HG02970 (cell line): ENCODE measurements at regions not wholly inside any gene's neighbourhood (a gene's known extent, or its start where the extent isn't known, plus 50 kb on each side); places are given as distances from the start of the nearest gene placed in this dataset.

Experiments used
- ATAC-seq: cut with Tn5 transposase; IDR thresholded peaks from one replicate; pipeline ENCODE4 v1.9.1; 2021; ENCODE audit warnings: mild to moderate bottlenecking, moderate library complexity, moderate number of reproducible peaks; ENCODE audit not compliant: unreplicated experiment, low FRiP score

DNA sequence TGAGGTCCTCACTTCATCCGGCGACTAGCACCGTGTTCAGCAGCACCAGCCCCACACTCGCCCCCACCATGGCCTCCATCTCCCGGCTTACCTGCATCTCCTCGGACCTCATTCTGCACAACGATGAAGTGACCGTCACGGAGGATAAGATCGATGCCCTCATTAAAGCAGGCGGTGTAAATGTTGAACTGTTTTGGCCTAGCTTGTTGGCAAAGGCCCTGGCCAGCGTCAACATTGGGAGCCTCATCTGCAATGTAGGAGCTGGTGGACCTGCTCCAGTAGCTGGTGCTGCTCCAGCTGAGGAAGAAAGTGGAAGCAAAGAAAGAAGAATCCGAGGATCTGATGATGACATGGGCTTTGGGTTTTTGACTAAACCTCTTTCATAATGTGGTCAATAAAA is 70.5 kb upstream of the MYCN start:
- ATAC-seq: no peak

DNA sequence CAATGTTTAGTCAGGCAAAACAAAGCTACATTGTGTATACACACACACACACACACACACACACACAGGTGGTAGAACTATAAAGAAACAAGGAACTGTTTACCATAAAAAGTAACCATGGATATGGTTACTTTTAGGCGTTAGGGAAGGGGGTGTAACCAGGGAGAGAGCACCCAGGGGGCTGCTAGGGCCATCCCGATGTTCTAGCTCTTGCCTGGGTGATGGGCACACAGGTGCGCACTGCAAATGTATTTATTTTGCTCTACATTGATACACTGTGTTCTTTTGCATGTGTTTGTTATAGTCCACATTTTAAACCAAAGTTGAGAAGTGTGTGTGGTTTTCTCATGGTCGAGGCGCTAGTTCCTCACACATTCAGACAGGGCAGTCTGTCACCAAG is 69.8 kb upstream of the MYCN start:
- no peak for ATAC-seq

DNA sequence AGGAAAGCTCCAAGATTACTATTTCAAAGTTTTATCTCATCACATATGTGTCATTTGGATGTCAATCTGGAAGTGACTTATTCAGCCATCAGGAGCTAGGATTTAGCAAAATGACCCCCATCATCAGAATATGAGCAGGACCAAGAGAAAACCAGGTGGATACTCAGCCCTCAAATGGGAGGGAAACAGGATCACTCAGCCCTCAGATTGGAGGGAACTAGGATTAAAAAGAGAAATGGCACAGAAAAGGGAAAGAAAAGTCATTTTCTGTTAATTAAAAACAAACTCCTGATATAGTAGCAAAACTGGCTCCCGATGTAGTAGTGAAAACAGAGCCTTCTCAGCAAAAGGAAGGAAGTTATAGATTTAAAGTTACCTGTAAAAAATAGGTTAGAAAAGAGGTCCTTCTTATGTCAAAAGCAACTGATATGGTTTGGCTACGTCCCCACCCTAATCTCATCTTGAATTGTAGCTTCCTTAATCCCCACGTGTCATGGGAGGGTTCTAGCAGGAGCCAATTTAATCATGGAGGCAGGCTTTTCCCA is 69.0 kb upstream of the MYCN start:
- ATAC-seq: no peak

DNA sequence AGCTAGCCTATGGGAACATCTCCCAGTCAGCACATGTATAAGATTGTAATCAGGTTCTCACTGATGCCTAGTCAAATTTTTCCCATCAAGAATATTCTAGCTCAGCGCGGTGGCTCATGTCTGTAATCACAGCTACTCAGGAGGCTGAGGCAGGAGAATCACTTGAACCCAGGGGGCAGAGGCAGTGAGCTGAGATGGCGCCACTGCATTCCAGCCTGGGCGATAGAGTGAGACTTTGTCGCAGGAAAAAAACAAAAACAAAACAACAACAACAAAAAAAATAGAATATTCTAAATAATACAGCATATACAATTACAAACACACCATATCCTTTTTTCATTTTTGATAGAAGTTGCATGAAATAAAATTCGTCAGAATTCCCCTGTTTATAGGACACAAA is 67.5 kb upstream of the MYCN start:
- no peak for ATAC-seq

DNA sequence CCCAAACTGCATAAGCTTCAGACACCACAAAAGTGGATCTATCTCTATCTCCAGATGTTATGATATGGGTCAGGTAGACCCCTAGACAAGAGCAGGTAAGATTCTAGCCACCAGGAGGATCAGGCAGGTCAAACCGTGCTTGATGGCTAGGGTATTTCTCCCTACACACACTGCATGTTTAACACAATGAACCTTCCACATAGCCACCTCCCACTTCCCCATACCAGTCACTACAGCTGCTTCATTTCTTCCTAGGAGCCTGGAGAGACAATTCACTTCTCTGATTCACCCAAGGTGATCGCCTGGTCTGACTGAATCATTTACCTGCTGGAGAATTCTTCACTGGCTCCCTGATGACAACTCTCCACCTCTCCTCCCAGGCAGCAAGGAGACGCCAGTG is 66.0 kb upstream of the MYCN start:
- ATAC-seq: no peak

DNA sequence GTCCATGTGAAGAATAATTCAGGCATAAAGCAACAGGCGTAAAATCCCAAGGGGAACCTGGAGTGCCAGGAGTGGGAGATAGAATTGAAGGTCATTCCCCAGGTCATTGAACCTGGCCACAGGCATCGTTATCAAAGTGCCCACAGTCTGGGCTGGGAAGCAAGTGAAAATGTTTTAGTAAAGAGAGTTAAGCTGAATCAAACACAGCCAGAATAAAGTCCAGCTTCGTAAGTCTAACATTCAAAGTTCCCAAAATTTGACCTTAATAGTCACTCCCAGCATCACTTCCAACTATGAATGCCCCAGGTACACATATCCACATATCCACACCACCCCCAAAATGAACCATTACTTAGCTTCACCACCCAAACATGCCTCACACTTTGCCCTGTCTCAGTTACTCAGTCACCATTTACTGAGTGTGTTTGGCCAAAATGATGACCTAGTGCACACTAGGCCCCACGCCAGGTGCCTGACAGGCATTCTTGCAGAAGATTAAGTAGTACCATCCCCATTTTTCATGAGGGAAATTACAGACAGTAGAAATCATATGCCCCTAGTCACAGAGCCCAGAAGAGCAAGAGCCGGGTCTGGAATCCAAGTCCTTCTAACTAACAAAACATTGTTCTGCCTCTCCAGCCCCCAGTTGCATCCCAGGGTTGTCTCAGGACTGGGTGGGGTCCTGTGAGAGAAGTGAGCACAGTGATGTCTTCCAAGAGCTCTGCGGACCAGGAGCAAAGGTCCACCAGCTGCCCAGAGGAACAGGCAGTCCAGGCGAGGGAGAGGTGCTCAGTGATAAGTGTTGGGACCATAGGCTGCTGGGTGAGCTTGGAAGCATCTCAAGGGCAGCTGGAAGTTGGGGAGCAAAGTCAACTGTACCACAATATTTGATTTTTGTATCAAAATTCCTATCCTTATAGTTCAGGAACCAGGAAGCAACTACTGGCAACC is 65.2 kb upstream of the MYCN start:
- no peak for ATAC-seq

DNA sequence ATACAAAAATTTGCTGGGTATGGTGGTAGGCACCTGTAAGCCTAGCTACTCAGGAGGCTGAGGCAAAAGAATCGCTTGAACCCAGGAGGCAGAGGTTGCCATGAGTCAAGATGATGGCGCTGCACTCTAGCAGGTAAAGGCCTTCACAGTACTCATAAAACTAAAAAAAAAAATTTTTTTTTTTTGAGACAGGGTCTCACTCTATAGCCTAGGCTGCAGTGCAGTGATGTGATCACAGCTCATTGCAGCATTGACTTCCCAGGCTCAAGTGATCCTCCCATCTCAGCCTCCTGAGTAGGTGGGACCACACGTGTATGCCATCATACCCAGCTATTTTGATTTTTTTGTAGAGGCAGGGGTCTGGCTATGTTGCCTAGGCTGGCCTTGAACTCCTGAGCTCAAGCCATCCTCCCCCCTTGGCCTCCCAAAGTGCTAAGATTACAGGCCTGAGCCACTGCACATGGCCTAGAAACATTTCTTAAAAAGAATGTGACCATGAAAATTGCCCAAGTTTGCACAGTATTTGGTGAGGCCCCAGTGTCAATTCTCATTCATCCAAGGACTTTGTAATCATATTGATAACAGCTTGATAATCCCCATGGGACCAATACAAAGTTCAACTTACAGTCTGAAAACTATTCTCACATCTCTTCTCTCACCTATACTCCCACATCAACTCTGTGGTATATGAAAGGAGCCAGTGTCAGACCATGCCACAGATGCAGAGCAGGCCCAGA is 64.2 kb upstream of the MYCN start:
- ATAC-seq: no peak

DNA sequence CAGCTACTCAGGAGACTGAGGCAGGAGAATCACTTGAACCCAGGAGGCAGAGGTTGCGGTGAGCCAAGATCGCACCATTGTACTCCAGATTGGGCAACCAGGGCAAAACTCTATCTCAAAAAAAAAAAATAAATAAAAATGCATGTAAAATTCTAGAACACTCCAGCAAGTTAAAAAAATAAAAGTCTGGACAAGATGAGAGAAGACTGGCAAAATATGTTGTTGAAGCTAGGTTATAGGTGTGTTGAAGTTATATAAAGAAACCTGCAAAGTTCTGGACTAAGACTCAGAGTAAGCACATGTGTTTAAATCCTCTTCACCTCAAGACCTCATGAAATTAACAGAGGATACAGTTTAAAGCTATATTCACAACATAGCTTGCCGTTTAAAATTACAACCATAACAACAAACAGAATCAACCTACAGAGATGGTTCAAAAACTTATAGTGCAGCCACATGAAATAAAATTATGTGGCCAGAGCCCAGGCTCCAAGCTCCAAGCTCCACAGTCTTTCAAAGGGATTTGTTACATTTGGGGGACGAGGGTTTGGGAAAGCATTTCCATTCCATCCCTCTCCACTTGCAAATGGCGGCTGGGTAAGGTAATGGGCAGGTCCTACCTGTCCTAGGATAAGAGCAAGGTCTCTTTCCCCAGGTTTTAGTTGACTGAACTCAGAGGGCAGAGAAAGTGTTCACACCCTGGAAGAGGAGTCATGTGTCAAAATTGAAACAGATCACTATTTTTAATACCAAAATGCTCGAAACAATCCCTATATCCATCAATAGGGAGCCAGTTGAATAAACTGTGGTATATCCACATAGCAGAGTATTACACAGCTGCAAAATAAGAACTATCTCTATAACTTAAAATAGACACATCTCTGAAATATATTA is 59.9 kb upstream of the MYCN start:
- ATAC-seq: no peak

DNA sequence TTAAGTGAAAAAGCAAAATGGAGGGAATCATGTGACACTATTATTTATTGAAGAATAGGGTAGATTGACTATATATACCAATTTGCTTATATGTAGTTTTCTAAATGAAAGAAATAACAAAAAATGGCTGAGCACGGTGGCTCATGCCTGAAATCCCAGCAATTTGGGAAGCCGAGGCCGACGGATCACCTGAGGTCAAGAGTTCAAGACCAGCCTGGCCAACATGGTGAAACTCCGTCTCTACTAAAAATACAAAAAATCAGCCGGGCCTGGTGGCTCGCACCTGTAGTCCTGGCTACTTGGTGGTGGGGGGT is 59.3 kb upstream of the MYCN start:
- no peak for ATAC-seq

DNA sequence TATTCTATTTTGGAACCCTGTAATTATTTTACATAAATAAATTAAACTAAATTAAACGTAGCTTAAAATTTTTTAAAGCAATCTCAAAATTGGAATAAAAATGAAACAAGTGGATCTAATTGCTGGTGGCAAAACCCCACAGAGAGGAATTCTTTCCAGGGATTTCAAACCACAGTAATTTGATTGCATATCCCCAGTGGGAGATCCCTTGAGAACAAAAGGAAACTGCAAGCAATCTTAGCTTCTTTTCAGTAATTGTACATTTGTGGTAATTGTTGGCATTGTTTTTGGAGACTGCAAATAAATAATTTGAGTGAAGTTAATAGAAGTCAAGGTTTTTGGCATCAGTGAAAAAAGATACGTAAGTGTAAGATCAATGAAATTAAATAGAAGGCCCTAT is 58.7 kb upstream of the MYCN start:
- ATAC-seq: no peak

DNA sequence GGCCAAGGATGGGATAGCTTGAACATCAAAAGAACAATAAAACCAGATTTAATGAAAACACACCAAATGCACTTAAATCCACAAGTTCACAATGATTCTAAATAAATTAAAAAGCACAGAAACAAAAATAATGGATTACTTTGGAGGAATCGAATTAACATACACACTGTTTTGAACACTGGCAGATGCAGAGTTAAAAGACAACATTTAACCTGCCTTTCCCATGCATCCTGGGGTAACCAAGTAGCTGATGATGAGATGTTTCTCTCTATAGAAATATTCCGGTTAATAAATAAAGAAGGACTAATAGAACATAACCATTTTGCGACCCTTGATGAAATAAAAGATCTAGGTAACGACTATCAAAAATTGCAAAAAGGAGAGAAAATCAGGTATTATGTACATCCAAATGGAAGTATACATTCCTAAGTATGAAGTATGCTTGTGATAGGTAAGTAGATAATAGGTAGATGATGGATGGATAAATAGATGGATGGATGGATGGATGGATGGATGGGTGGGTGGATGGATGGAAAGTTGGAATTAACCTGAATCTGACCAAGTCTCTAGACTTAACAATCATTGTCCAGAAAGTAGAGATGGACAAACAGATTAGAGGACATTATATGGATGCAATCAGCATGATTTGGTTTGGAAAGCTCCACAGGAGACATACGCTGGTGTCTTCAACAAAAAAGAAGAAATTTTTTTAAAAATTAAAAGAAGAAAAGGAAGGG is 57.4 kb upstream of the MYCN start:
- no peak for ATAC-seq

DNA sequence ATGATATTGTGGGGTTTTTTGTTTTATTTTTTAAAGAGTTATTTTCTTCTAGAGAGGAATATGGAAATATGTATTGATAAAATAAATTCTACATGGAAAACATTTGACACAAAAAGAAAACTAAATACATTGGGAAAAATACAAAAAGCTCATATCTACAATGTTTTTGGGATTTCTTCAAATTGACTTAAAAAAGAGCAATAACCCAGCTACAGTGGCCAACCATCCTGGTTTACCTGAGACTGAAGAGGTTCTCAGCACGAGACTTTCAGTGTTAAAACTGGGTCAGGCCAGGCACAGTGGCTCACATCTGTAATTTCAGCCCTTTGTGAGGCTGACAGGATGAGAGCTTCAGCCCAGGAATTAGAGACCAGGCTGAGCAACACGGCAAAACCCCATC is 56.7 kb upstream of the MYCN start:
- ATAC-seq: no peak

DNA sequence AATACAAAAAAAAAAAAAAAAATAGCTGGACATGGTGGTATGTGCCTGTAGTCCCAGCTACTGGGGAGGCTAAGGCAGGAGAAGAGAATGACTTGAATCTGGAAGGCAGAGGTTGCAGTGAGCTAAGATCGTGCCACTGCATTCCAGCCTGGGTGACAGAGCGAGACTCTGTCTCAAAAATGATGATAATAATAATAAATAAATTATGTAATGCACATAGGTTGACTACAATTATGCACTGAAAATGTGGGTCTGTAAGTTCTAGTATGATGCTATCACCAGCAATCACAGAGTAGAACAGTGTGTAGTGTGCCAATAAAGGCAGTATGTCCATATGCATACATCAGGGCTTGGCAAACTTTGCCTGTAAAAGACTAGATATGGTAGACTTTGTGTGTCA is 55.6 kb upstream of the MYCN start:
- ATAC-seq: no peak

DNA sequence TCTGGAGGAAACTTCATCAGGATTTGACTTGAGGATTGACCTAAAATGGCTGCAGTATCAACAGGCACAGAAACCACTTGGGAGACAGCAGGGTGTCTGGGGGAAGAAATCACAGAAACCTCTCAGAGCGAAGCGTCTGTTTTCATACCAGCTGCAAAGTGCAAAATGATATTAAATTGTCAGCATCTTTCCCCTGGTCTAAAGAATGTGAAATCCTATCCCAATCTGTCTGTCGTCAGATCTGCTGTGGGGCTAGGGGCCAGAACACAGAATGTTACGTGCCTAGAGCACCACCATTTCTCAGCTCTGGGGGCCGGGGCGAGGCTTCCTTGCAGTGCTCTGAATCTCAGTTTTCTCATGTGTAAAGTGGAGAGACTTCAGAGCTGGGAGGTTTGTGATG is 54.1 kb upstream of the MYCN start:
- no peak for ATAC-seq

DNA sequence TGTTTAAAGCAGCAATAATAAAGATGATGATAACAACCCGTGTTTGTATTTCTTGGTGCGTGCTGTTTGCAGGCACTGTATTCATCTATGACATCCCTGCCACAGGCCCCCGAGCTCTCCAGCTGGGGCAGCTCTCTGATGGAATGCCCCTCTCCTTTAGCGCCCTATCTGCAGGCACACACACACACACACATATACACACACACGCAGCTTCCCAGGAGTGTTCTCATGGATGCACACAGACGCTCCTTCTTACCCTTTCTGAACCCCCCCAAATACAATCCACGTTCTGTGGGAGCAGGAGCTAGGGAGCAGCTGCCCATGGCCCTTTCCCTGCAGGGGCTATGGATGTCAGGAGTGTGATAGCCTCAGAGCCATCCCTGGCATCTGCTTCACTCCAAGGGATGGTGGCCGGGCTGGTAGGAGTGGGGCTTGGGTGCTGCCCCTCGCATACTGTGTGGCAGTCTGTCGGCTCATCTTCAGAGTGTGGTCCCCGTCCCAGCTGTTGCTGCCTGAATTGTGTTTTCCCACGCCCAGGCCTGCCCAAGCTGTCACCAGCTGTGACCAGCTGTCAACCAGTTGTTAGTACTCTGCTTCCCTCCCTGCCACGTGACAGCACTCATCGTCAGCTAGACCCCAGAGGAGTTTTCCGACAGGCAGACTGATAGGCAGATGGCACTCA is 50.8 kb upstream of the MYCN start:
- no peak for ATAC-seq

DNA sequence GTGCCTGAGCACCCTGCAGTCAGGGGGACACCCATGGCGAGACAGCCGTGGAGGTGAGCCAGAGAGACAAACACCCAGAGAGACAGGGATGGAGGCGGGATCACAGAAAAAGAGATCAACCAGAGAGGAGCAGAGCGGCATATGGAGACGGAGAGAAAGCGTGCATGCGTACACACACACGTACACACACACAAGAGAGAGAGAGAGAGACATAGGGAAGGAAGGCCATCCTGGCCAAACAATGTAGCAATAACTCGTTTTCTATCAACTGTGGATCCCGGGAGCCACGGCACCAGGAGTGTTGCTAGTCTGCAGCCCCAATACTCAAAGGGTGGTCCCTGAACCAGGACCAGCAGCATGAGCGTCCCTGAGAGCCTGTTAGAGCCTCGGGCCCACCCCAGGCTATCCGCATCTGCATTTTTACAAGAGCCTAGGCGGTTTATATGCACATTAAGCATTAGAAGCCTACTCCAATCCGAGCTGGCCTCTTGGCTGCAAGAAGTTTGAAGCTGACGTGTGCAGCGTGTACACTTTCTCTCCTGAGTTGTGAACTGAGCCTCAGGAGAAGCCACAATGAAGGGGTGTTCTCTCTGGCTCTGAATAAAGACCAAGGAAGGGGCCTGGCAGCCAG is 50.1 kb upstream of the MYCN start:
- ATAC-seq: no peak
